ENCODE measurements at regions not wholly inside any gene's neighbourhood (a gene's known extent, or its start where the extent isn't known, plus 50 kb on each side); places are given as distances from the start of the nearest gene placed in this dataset.

DNA sequence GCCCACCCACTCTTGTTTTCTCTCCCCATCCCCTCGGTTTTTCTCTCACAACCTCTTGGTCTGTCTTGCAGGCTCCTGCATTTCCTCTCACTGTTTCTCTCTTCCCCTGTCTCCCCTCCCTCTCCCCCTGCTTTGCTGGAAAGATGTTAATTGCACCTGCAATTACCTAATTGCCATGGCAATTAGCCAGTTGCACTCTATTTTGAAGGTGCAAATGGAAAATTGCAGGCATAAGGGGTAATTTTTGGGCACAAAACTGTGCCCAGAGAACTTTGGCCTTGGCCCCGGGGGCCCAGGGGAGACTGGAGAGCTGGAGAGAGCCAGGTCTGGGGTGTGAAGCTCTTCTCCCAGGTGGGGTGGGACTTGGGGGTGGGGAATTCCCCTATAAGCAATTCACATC lies 164.5 kb upstream of the TLE3 start:
- TF ChIP-seq GATA2 (IDR thresholded peaks at IDR 0.05; ENCODE audit: low read depth, low read length), result no peak
- TF ChIP-seq GATA3 (IDR thresholded peaks at IDR 0.05; ENCODE audit: low read depth, low read length), result no peak
